ENCODE measurements at regions not wholly inside any gene's neighbourhood (a gene's known extent, or its start where the extent isn't known, plus 50 kb on each side); places are given as distances from the start of the nearest gene placed in this dataset.

DNA sequence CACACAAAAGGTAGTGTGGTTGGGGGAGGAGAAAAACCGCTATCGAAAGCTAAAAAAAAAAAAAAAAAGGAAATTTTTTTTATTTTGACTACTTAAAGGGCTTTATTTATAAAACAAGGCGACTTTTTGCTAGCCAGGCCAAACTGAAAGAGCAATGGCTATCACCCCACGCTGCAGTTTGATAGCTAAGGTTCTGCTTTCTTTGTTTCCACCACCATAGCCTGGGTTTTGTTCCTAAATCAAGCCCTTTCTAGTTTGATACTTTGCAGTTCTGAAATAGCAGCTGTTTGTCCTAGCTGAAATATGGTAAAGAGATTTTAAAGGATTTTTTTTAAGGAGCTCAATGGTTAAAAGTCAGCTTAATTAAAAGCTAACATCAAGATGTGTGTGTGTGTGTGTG lies 67.4 kb upstream of the ABCA12 start:
- TF ChIP-seq, protein P1, sequence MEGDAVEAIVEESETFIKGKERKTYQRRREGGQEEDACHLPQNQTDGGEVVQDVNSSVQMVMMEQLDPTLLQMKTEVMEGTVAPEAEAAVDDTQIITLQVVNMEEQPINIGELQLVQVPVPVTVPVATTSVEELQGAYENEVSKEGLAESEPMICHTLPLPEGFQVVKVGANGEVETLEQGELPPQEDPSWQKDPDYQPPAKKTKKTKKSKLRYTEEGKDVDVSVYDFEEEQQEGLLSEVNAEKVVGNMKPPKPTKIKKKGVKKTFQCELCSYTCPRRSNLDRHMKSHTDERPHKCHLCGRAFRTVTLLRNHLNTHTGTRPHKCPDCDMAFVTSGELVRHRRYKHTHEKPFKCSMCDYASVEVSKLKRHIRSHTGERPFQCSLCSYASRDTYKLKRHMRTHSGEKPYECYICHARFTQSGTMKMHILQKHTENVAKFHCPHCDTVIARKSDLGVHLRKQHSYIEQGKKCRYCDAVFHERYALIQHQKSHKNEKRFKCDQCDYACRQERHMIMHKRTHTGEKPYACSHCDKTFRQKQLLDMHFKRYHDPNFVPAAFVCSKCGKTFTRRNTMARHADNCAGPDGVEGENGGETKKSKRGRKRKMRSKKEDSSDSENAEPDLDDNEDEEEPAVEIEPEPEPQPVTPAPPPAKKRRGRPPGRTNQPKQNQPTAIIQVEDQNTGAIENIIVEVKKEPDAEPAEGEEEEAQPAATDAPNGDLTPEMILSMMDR (IDR thresholded peaks at IDR 0.05), result no peak
- TF ChIP-seq EP300 (IDR thresholded peaks at IDR 0.05), result no peak
- no peak for TF ChIP-seq POLR2A (IDR thresholded peaks at IDR 0.05)
- no peak for TF ChIP-seq POLR2AphosphoS5 (IDR thresholded peaks at IDR 0.05)
